Subcutaneous abdominal adipose tissue (tissue), 5 donors: ENCODE measurements at regions not wholly inside any gene's neighbourhood (a gene's known extent, or its start where the extent isn't known, plus 50 kb on each side); places are given as distances from the start of the nearest gene placed in this dataset.

Source experiments
- H3K27ac ChIP-seq: one replicate; pipeline ENCODE4 v1.7.0; 2013; ENCODE audit warnings: low read depth, mild to moderate bottlenecking, inconsistent platforms, low read length, moderate library complexity
- H3K27me3 ChIP-seq, 5 donors: one replicate each; pipeline ENCODE4 v1.7.0; 2013; ENCODE audit warnings: low read length in 5 of 5, inconsistent platforms in 1 of 5; ENCODE audit not compliant: control insufficient read depth in 5 of 5, insufficient read depth in 4 of 5
- H3K36me3 ChIP-seq, 5 donors: one replicate each; pipeline ENCODE4 v1.7.0; 2013; ENCODE audit warnings: low read length in 5 of 5; ENCODE audit not compliant: control insufficient read depth in 5 of 5, insufficient read depth in 5 of 5
- H3K4me1 ChIP-seq, 5 donors: one replicate each; pipeline ENCODE4 v1.7.0; 2013; ENCODE audit warnings: low read length in 5 of 5, mild to moderate bottlenecking in 3 of 5, moderate library complexity in 1 of 5; ENCODE audit not compliant: control insufficient read depth in 5 of 5, insufficient read depth in 5 of 5
- H3K4me3 ChIP-seq, 5 donors: one replicate each; pipeline ENCODE4 v1.7.0; 2013; ENCODE audit warnings: low read length in 5 of 5, low read depth in 1 of 5
- H3K9ac ChIP-seq, 5 donors: one replicate each; pipeline ENCODE4 v1.7.0; 2013; ENCODE audit warnings: low read length in 5 of 5, mild to moderate bottlenecking in 4 of 5, moderate library complexity in 3 of 5
- H3K9me3 ChIP-seq, 5 donors: one replicate each; pipeline ENCODE4 v1.7.0; 2013; ENCODE audit warnings: low read length in 5 of 5; ENCODE audit not compliant: control insufficient read depth in 5 of 5
- donor health status: healthy.
- donor health status: healthy.
- donor health status: healthy.
- donor health status: healthy.
- donor health status: healthy.

DNA sequence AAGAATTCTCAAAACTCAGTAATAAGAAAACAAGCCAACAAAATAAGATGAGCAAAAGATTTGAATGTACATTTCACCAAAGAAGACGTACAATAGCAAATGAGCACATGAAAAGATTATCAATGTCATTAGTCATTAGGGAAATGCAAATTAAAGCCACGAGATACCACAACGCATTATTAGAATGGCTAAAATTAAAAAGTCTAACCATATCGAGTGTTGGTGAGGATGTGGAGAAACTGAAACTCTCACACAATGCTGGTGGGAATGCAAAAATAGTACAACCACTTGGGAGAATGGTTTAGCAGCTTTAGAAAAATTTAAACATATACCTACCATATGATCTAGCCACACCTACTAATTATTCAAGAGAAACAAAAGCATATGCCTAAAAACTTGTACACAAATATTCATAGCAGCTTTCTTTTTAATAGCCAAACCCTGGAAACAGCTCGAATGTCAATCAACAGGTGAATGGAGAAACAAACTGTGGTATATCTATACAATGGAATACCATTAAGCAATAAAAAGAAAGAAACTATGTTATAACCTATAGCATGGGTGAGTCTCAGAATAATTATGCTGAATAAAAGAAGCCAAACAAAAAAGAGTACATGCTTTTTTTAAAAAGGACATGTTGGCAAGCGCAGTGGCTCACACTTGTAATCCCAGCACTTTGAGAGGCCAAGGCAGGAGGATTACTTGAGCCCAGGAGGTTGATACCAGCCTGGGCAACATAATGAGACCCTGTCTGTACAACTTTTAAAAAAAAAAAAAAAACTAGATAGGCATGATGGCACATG, 103.6 kb downstream of the LITAF start:
- Histone ChIP-seq H3K27ac (no peak overlapping the region), H3K27me3 (no peaks in the 10 kb centered on the region), H3K9ac (no peak overlapping the region), H3K4me1 (peaks cover 0 to 12% (median 0%) of the 10 kb centered on the region in 5 donors), H3K9me3 (peaks cover 0 to 10% (median 6%) of the 10 kb centered on the region in 5 donors), H3K4me3 (no peak overlapping the region), H3K36me3 (no peaks in the 10 kb centered on the region)

DNA sequence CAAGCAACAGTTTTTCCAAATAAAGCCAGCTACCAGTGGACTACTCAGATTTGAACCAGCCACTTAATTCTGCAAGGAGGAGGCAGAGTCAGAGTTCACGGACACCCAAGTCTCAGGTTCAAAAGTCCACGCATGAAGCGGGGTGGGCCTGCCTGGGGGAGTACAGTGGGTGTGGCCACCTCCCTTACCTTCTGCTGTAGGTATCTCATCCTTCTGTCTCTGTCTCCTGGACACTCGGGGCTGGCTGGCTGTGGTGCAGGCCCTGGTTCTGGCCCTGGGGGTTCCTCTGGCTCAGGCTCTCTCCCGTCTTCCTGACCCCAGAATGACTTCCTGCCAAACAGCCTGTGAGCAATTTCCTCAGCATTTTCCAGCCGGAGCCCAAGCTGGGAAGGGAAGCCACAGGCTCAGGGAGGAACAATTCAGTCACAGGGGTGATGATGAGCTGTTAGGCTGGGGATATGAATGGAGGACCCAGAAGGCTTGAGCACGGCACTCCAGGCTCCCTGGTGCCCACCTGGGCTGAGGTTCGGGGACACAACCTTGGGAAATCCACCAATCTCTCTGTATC, 101.9 kb downstream of the LITAF start:
- Histone ChIP-seq H3K36me3 (no peaks in the 10 kb centered on the region), H3K9me3 (peaks cover 0 to 12% (median 6%) of the 10 kb centered on the region in 5 donors), H3K9ac (no peak overlapping the region), H3K27ac (no peak overlapping the region), H3K27me3 (no peaks in the 10 kb centered on the region), H3K4me1 (peaks cover 0 to 12% (median 0%) of the 10 kb centered on the region in 5 donors), H3K4me3 (no peak overlapping the region)

DNA sequence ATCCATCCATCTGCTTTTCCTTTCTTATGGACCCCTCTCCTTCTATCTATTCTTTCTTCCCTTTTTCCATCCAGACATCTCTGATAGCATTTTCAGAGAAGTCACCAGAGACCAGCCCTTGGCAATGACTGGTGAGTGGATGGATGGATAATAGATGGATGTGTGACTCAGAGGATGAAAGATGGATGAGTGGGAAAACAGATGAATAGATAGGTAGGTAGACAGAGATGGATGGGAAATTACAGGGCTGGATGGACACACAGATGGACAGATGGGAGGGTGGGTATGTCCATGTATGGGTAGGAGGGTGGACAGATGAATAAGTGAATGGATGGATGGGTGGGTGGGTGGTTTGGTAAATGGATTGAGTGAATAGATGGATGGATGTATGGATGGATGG, 101.0 kb downstream of the LITAF start:
- Histone ChIP-seq H3K27me3 (no peaks in the 10 kb centered on the region), H3K9me3 (peaks cover 0 to 17% (median 7%) of the 10 kb centered on the region in 5 donors), H3K4me1 (peaks cover 0 to 12% (median 0%) of the 10 kb centered on the region in 5 donors), H3K27ac (no peak overlapping the region), H3K9ac (no peak overlapping the region), H3K36me3 (no peaks in the 10 kb centered on the region), H3K4me3 (no peak overlapping the region)

DNA sequence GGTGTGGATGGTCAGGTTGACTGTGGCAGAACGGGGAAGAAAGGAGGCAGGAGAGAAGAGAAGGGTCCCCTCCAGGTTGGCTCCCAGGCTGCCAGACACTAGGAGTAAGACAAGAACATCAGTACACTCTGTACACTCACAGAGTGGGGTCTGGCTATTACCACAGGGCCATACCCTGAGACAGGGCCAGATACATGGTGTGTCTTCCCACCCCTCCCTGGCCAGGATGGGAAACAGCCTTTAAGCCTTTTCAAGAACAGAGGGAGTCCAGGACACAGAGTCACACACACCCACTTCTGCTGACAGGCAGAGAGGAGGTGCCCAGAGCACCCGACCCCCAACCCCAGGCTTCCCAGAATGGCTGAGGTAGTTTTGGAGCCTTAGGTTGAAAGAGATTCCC, 99.4 kb downstream of the LITAF start:
- Histone ChIP-seq H3K27ac (no peak overlapping the region), H3K4me3 (no peak overlapping the region), H3K4me1 (peaks cover 0 to 12% (median 0%) of the 10 kb centered on the region in 5 donors), H3K9me3 (peaks cover 0 to 18% (median 8%) of the 10 kb centered on the region in 5 donors), H3K9ac (no peak overlapping the region), H3K27me3 (no peaks in the 10 kb centered on the region), H3K36me3 (no peaks in the 10 kb centered on the region)

DNA sequence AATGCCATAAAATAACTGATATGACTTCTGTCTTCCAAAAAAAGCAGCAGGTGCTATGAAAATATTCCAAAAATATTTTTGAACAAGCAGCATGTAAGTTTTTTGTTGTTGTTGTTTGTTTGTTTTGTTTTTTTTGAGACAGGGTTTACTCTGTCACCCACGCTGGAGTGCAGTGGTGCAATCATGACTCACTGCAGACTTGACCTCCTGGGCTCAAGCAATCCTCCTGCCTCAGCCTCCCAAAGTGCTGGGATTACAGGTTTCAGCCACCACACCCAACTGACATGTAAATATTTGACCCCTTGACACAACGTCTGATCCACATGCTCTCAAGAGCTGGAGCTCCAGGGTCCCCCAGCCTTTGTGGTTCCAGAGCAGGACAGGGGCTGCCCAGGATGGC, 98.4 kb downstream of the LITAF start:
- no peak overlapping the region for H3K27ac ChIP-seq
- H3K4me3 ChIP-seq: no peak overlapping the region
- H3K9me3 ChIP-seq: peaks cover 0 to 14% (median 5%) of the 10 kb centered on the region in 5 donors
- no peaks in the 10 kb centered on the region for H3K27me3 ChIP-seq
- H3K36me3 ChIP-seq: no peaks in the 10 kb centered on the region
- H3K4me1 ChIP-seq: peaks cover 0 to 12% (median 0%) of the 10 kb centered on the region in 5 donors
- no peak overlapping the region for H3K9ac ChIP-seq

- Histone ChIP-seq H3K36me3 (no peaks in the 10 kb centered on the region), H3K9me3 (peaks cover 0 to 13% (median 5%) of the 10 kb centered on the region in 5 donors), H3K4me1 (peaks cover 1 to 22% (median 17%) of the 10 kb centered on the region in 5 donors), H3K4me3 (no peak overlapping the region), H3K27ac (no peak overlapping the region), H3K9ac (no peak overlapping the region), H3K27me3 (no peaks in the 10 kb centered on the region)
Observed at GRCh38 chr16:11491524-11491923, 95.2 kb downstream of the LITAF start.

GRCh38 chr16:11492808-11493530, 93.8 kb downstream of the LITAF start:
- Histone ChIP-seq H3K27ac (no peak overlapping the region), H3K27me3 (no peaks in the 10 kb centered on the region), H3K9ac (no peak overlapping the region), H3K4me1 (peaks cover 7 to 34% (median 31%) of the 10 kb centered on the region in 5 donors), H3K4me3 (no peak overlapping the region), H3K36me3 (no peaks in the 10 kb centered on the region), H3K9me3 (peaks cover 0 to 13% (median 5%) of the 10 kb centered on the region in 5 donors)

DNA sequence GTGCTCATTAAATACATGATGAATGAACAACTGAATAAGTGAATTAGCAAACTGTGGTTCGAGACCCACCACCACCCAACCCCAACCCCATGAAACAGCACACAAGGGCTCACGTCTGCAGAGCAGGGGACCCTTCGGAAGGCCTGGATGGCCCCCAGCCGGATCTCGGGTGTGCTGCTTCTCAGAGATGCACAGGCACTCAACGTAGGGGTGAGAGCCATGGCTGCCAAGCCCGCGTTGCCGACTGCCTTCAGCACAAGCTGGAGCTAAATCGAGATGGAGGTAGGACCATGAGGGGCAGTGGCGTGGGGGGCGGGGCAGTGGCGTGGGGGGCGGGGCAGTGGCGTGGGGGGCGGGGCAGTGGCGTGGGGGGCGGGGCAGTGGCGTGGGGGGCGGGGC, 93.2 kb downstream of the LITAF start:
- no peak overlapping the region for H3K9ac ChIP-seq
- H3K36me3 ChIP-seq: no peaks in the 10 kb centered on the region
- H3K4me3 ChIP-seq: no peak overlapping the region
- H3K27me3 ChIP-seq: no peaks in the 10 kb centered on the region
- peaks cover 7 to 37% (median 32%) of the 10 kb centered on the region in 5 donors for H3K4me1 ChIP-seq
- peaks cover 0 to 13% (median 5%) of the 10 kb centered on the region in 5 donors for H3K9me3 ChIP-seq
- no peak overlapping the region for H3K27ac ChIP-seq

GRCh38 chr16:11494029-11494428, 92.7 kb downstream of the LITAF start:
- Histone ChIP-seq H3K9me3 (peaks cover 0 to 13% (median 5%) of the 10 kb centered on the region in 5 donors), H3K27me3 (no peaks in the 10 kb centered on the region), H3K9ac (no peak overlapping the region), H3K4me1 (peaks cover 7 to 40% (median 32%) of the 10 kb centered on the region in 5 donors), H3K27ac (no peak overlapping the region), H3K36me3 (no peaks in the 10 kb centered on the region), H3K4me3 (no peak overlapping the region)

- Histone ChIP-seq H3K4me1 (peaks cover 7 to 40% (median 32%) of the 10 kb centered on the region in 5 donors), H3K4me3 (no peak overlapping the region), H3K9me3 (peaks cover 0 to 13% (median 5%) of the 10 kb centered on the region in 5 donors), H3K9ac (no peak overlapping the region), H3K27me3 (no peaks in the 10 kb centered on the region), H3K36me3 (no peaks in the 10 kb centered on the region), H3K27ac (no peak overlapping the region)
Observed at GRCh38 chr16:11494433-11494832, 92.3 kb downstream of the LITAF start.
